WI38 (cell line): ENCODE measurements at regions not wholly inside any gene's neighbourhood (a gene's known extent, or its start where the extent isn't known, plus 50 kb on each side); places are given as distances from the start of the nearest gene placed in this dataset.

Experiments used
- H3K4me3 ChIP-seq: 2 replicates; pipeline ENCODE4 v1.5.1; 2011; ENCODE audit warnings: low read depth, mild to moderate bottlenecking, control low read depth, low read length
- CTCF ChIP-seq: IDR thresholded peaks from 2 replicates; pipeline ENCODE4 v1.5.1; 2012; ENCODE audit warnings: low read depth, mild to moderate bottlenecking, control low read depth, low read length

- no peak for TF ChIP-seq CTCF
- no peak overlapping the region for H3K4me3 ChIP-seq
Measured at GRCh38 chr7:136551618-136552017, 316.8 kb upstream of the CHRM2 start.

DNA sequence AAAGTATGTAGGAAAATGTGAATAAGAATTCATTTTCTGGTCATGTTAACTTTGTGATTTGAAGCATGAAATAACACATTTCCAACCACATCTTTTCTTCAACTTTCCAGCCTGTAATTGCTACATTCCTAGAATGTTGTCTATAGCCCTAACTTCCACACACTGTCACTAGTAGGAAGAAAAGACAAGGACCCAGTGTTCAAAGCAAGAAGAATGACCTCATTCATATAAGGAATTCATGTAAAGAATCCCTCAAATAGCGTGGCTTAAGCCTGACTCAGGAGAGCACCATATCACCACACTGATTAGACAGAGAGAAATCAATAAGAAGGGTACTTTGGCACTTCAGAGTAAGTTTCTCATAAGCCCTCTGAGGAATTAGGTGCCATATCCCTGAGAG, 318.7 kb upstream of the CHRM2 start:
- H3K4me3 ChIP-seq: no peak overlapping the region
- no peak for TF ChIP-seq CTCF

- no peak for TF ChIP-seq CTCF
- no peak overlapping the region for H3K4me3 ChIP-seq
Measured at GRCh38 chr7:136533732-136534131, 334.7 kb upstream of the CHRM2 start.

DNA sequence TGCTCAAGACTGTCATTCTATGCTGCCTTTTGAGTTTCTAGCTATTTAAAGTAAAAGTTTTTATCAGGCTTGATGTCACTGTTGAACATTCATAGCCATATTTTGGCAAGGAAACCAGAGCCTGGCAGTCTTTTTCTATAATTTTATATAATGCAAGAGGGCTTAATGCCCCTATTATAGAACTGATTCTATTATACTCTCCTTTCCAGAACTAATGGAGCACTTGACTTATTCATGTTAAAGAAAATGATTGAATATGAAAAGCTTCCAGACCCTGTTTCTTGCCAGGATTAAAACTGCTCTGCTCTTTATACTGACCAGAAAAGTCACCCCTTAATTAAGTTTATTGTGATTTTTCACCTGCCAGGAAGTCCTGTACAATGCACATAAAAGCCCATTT, 337.6 kb upstream of the CHRM2 start:
- no peak overlapping the region for H3K4me3 ChIP-seq
- TF ChIP-seq CTCF: no peak

GRCh38 chr7:136528329-136528728, 340.1 kb upstream of the CHRM2 start:
- TF ChIP-seq CTCF: no peak
- H3K4me3 ChIP-seq: no peak overlapping the region

- no peak for TF ChIP-seq CTCF
Measured at GRCh38 chr7:136527554-136527953, 340.9 kb upstream of the CHRM2 start.

DNA sequence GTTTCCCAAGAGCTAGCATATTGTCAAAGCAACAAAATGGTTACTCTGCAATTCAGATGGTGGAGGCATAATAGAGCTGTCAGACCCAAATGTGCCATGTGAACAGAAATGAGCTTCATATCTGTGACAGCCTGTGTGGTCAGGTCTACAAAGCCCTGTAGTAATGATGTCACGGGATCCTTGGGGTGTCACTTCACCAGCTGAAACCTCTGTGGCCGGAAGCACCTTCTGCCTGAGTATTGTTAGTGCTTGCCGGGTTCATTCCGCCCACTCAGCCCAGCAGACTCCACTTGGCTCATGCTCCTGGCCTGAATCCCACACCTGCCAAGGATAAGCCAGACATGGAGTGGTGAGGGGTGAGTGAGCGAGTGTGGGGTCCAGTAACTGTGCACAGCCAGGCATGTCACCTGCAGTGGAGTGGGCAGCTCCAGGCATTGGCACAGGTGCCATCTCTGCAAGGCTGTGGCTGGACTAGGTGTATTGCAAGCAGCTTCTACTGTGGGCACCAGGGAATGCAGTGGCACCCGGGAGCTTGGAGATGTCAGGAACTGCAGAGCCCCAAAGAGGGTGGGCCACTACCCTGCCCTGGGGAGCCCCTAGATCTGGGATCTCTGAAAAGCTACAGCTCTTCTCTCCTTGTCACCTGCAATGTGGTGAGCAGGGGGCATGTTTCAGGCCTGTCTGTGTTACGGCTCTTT, 341.9 kb upstream of the CHRM2 start:
- TF ChIP-seq CTCF: no peak
- no peak overlapping the region for H3K4me3 ChIP-seq

More at GRCh38 chr7:136527554-136527953, 340.9 kb upstream of the CHRM2 start:
- H3K4me3 ChIP-seq: no peak overlapping the region
